ENCODE measurements at regions not wholly inside any gene's neighbourhood (a gene's known extent, or its start where the extent isn't known, plus 50 kb on each side); places are given as distances from the start of the nearest gene placed in this dataset.
"Not testable (repeated sequence)": the region's sequence is repeated elsewhere in the genome, so short reads cannot be mapped to it uniquely, and the experiment has no call there.

DNA sequence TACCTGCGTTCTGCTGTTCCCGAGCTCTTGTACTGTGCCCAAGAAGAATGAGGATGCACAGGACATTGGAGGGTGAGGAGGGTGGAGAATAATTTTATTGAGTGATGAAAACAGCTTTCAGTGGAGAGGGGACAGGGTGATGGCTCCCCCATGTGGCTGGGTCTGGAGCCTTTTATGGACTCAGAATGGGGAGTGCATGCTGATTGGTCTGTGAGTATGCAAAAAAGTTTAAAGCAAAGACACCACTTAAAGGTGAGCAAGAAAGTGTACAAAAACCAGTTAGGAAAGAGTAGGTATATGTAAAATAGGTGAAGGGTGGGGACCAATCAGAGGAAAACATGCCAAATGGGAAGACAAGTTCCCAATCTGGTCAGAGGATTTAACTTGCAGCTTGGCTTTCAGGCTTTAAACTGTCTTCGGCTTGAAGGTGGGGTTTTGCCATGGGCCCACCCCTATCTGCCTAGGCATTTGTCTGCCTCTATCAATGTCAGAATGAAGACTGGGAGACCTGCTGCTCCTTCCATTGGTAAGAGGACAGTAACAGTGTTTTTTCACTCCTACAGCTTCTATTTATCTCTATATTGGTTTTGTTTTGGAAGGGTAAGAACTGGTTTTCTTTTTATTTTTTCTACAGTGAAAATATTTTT lies 118.0 kb upstream of the RAI14 start:
- peak; percentile 14 for DNase-seq

DNA sequence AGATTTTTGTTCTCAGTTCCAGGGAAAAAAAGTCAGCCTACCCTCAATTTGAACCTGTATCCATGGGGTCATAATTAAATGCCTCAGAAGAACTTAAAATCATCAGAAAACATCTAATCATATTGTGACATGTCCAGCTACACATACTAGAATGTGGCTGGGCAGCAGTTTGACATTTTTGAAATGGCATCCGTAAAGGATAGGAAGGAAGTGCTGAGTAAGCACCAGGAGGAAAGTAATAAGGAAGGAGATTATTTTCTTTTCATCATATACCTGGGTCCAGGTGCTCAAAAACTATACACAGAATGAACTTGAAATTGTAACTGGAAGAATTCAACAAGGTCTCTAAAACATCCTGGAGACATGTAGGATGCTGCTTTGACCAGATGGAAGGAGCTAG lies 116.9 kb upstream of the RAI14 start:
- DNase-seq, result no peak

- no peak for DNase-seq
Observed at GRCh38 chr5:34541067-34541466, 115.1 kb upstream of the RAI14 start.

- no peak for DNase-seq
Observed at GRCh38 chr5:34542818-34543217, 113.3 kb upstream of the RAI14 start.

- no peak for DNase-seq
Observed at GRCh38 chr5:34543687-34544086, 112.4 kb upstream of the RAI14 start.

GRCh38 chr5:34544403-34544802 lies 111.7 kb upstream of the RAI14 start:
- no peak for DNase-seq

DNA sequence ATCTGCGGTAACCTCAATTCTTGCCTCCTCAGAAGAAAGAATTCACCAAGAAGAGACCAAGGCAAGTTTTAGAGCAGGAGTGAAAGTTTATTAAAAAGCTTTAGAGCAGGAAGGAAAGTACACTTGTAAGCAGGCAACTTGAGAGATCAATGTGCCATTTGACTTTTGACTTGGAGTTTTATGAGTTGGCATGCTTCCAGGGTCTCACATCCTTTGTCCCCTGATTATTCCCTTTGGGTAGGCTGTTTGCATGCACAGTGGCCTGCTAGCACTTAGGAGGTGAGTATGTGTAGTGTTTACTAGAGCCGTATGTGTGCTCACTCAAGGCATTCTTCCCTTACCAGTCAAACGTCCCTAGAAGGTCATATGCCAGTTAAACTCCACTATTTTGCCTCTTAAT lies 111.0 kb upstream of the RAI14 start:
- no peak for DNase-seq

GRCh38 chr5:34545626-34546025 lies 110.5 kb upstream of the RAI14 start:
- no peak for DNase-seq

- DNase-seq, result no peak
Observed at GRCh38 chr5:34547300-34548085, 108.6 kb upstream of the RAI14 start.

- DNase-seq, result no peak
Observed at GRCh38 chr5:34548086-34548403, 108.1 kb upstream of the RAI14 start.

GRCh38 chr5:34550247-34550646 lies 105.9 kb upstream of the RAI14 start:
- DNase-seq, result no peak

DNA sequence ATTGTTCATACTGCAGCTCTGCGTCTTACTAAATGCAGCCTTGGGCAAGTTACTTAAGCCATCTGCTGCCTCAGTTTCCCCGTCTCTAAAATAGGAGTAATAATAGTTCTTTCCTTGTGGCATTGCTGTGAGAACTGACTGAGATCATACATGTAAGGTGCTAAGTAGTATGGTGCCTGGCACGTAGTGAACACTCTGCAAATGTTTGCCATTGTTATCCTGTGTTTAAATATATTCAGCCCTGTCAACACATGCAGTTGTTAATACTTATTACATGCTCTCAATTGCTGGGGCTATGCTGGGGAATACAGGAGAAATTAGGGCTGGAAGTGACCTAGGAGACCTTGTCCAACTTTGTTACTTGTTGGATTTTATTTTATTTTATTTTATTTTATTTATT lies 105.2 kb upstream of the RAI14 start:
- no peak for DNase-seq

DNA sequence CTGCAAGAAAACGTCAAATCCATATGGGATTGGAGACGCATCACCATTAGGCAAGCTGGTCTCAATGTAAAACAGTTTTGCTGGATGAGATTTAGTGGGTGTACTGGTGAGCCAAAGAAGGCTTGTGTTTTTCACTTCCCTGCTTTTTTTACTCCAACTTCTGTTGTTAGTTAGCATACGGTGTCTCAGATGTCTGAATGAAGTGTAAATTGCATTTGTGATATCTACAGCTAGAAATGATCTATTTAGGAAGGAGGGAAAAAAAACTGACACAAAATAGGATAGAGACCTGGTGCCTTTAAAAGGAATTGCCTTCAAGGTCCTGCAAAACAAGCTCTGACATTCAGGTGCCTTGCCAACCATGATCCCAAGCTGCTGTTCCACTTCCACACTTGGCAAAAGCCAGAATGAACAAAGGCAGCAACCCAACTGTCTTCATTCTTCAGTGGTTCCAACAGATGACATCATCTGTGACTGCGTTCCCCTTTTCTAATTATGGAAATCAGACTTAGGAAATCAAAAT lies 104.2 kb upstream of the RAI14 start:
- DNase-seq, result no peak

- no peak for DNase-seq
Observed at GRCh38 chr5:34552686-34553085, 103.4 kb upstream of the RAI14 start.

DNA sequence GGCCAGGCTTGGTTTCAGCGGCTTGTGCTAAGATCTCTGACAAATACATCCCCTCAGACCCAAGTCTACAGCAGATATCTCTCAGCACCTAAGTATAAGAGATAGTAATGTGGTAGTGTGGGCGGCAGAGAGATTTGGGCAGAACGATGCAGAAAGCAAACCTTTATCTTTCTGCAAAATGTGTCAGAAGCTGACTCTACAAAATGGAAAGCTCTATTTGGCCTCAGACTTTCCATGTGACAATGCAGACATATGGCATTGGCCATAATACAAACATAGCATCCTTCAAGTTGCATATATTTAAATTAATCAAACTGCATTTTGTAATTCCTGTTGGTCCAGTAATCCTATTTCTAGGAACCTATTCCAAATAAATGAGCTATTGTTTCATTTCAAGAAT lies 102.5 kb upstream of the RAI14 start:
- DNase-seq, result no peak

DNA sequence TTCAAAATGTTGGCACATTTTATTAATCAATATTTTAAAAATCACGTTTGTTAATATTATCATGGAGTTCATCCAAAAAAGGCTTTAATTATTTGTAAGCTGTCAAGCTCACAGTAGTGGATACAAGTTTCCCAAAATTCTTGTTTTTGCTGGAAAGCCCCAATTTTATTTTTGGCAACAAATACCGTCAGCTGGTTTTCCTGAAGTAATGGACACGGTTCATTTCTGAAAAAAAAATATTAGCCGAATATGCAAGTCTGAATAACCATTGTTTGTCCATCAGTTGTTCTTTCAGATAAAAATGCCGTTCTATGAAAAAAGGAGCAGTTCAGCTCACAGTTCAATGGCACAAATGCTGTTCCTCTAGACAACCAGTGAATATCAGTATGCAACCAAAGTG lies 101.5 kb upstream of the RAI14 start:
- DNase-seq, result no peak

DNA sequence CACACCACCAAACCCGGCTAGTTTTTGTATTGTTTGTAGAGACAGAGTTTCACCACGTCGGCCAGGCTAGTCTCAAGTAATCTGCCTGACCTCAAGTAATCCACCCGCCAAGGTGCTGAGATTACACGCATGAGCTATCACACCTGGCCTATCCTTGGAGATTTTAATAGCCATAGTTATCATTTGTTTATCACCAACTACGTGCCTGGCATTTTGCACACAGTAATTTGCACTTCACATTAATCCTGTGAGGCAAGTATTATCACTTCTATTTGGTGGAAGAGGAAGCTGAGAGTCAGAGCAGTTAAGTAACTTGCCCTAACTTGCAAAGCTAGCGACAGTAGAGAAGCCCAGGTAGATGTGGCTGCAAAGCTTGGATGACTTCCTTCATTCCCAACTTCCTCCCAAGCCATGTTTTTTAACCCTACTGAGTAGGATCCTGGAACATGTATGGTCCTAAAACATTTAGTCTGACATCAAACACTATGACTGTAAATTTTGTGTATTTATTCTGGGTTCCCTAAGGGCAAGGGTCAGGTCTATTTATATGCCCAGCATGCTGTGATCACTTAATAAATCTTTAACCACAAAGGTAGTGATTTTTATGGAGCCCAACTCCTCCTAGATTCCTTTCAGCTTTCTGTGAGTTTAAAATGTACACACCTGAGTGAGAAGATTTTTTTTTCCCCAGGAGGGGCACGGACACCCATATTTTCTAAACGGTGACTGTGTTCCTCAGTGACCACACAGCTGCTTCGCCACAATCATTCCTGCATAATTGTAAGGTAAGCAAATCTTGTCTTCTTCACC lies 100.2 kb upstream of the RAI14 start:
- no peak for DNase-seq

DNA sequence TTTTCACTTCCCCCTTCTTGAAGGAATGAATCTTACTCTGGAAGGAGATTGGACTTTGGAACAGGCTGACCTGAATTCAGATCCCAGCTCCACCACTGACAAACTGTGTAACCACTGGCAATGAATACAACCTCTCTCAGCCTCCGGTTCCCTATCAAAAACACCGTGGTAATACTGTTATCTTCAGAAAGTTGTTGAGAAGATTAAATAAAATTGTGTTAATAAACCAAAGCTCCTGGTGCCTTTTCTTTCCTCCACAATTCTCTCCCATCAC lies 99.7 kb upstream of the RAI14 start:
- DNase-seq, result no peak

DNA sequence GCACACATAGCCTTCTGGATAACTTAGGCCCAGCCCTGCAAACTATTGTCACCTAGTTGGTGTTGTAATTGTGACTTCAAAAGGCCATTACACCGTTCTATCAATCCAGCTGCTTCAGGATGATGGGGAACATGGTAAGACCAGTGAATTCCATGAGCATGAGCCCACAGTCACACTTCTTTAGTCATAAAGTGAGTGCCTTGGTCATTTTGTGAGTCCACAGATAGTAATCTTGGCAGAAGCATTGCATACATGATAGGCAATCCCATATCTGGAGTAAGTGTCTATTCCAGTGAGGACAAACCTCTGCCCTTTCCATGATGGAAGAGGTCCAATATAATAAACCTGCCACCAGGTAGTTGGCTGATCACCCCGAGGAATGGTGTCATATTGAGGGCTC lies 94.5 kb upstream of the RAI14 start:
- not testable (repeated sequence) for DNase-seq

DNA sequence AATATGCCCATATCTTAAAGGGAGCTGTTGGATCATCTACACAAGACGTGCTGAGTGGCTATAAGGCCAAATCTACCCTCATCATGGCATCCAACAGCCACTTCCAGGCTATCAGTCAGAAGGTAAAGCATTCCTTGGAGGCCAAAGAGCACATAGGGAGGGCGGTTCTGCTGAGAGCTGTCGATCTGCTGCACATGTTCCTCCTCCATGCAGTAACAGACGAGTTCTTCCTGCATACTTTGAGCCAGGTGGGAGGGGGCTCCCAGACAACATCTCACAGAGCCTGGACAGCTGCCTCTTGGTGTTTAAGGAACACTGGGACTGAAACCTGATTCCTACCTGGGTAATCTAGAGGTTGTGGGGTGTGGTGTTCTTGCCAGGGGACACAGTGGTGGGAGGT lies 93.3 kb upstream of the RAI14 start:
- DNase-seq, result no peak

GRCh38 chr5:34563269-34563668 lies 92.9 kb upstream of the RAI14 start:
- DNase-seq, result no peak

- DNase-seq, result no peak
Observed at GRCh38 chr5:34563931-34564709, 92.0 kb upstream of the RAI14 start.

- DNase-seq, result no peak
Observed at GRCh38 chr5:34564710-34565235, 91.4 kb upstream of the RAI14 start.
